ENCODE measurements at regions not wholly inside any gene's neighbourhood (a gene's known extent, or its start where the extent isn't known, plus 50 kb on each side); places are given as distances from the start of the nearest gene placed in this dataset.

- no peaks in the 10 kb centered on the region for H4K20me1 ChIP-seq (replicated peaks; ENCODE audit: control insufficient read depth, extremely low read depth, insufficient read depth, low read length)
- H3K9me1 ChIP-seq (replicated peaks; ENCODE audit: control insufficient read depth, extremely low read depth, insufficient read depth, low read length) = no peaks in the 10 kb centered on the region
- no peak overlapping the region for H3K27ac ChIP-seq (ENCODE audit: insufficient read depth, low read depth, low read length)
- intact Hi-C loops (cut with micrococcal nuclease) (no loop called here), dilution Hi-C loops (cut with MboI; ENCODE audit: extremely low pct_ligation_motif_present, low sequenced_read_pairs) (no loop called here)
- no peak overlapping the region for H2AFZ ChIP-seq (ENCODE audit: low read depth, low read length)
- CTCF ChIA-PET = interaction anchor here (0.6 to 3.2 kb wide), 19 partner anchors 10 to 1471 kb away, joined by 3 to 39 read pairs (median 4); no protein-coding TSS in a partner anchor
- peak; percentile 11 for DNase-seq (ENCODE audit: low read depth, low spot score)
- no peaks in the 10 kb centered on the region for H3K79me2 ChIP-seq (ENCODE audit: control insufficient read depth, insufficient read depth, low read length)
- POLR2A ChIA-PET = no interaction called here
- peak; percentile 14 to 47 for TF ChIP-seq CTCF (IDR thresholded peaks at IDR 0.05; ENCODE audit: extremely low read depth in 1 of 2, insufficient read depth in 1 of 2, low read depth in 1 of 2, low read length in 2 of 2)
- no peak for TF ChIP-seq POLR2A (IDR thresholded peaks at IDR 0.05; ENCODE audit: low read depth, low read length)
- H3K27me3 ChIP-seq (ENCODE audit: control insufficient read depth in 2 of 2, insufficient read depth in 2 of 2, low read length in 2 of 2) = no peaks in the 10 kb centered on the region
- H3K36me3 ChIP-seq (ENCODE audit: control insufficient read depth in 2 of 2, extremely low read depth in 1 of 2, insufficient read depth in 2 of 2, low read length in 2 of 2) = no peaks in the 10 kb centered on the region
- H3K4me1 ChIP-seq (ENCODE audit: control insufficient read depth, extremely low read depth, insufficient read depth, low read length) = no peaks in the 10 kb centered on the region
- H3K4me2 ChIP-seq (ENCODE audit: insufficient read depth, low read length) = no peak overlapping the region
- no TSS peak for BruUV-seq (replicated peaks)
- no peak overlapping the region for H3K4me3 ChIP-seq (replicated peaks in 1 of 3; ENCODE audit: insufficient read depth in 1 of 3, low read depth in 1 of 3, low read length in 3 of 3)
- FAIRE-seq = peak; percentile 31
- no peaks in the 10 kb centered on the region for H3K9me3 ChIP-seq (replicated peaks; ENCODE audit: control insufficient read depth, insufficient read depth, low read length)
- H3K9ac ChIP-seq (replicated peaks; ENCODE audit: extremely low read depth, insufficient read depth, low read length) = no peak overlapping the region
Measured at GRCh38 chr18:27608742-27609141, 423.6 kb upstream of the CHST9 start.

- H3K4me2 ChIP-seq (ENCODE audit: insufficient read depth, low read length) = no peak overlapping the region
- ChIA-PET POLR2A (no interaction called here), CTCF (interaction anchor here (0.6 to 3.2 kb wide), 12 partner anchors 10 to 1301 kb away, joined by 3 to 39 read pairs (median 6); no protein-coding TSS in a partner anchor)
- intact Hi-C loops (cut with micrococcal nuclease) (no loop called here), dilution Hi-C loops (cut with MboI; ENCODE audit: extremely low pct_ligation_motif_present, low sequenced_read_pairs) (no loop called here)
- no peaks in the 10 kb centered on the region for H4K20me1 ChIP-seq (replicated peaks; ENCODE audit: control insufficient read depth, extremely low read depth, insufficient read depth, low read length)
- H3K79me2 ChIP-seq (ENCODE audit: control insufficient read depth, insufficient read depth, low read length) = no peaks in the 10 kb centered on the region
- no peaks in the 10 kb centered on the region for H3K9me3 ChIP-seq (replicated peaks; ENCODE audit: control insufficient read depth, insufficient read depth, low read length)
- no peaks in the 10 kb centered on the region for H3K27me3 ChIP-seq (ENCODE audit: control insufficient read depth in 2 of 2, insufficient read depth in 2 of 2, low read length in 2 of 2)
- TF ChIP-seq JUN (IDR thresholded peaks at IDR 0.05; ENCODE audit: borderline replicate concordance, insufficient read depth, insufficient read length, low read depth) (no peak), POLR2A (IDR thresholded peaks at IDR 0.05; ENCODE audit: low read depth, low read length) (no peak), CTCF (IDR thresholded peaks at IDR 0.05; ENCODE audit: extremely low read depth in 1 of 2, insufficient read depth in 1 of 2, low read depth in 1 of 2, low read length in 2 of 2) (no peak), MYC (IDR thresholded peaks at IDR 0.05; ENCODE audit: low read depth, low read length) (no peak), EZH2 (IDR thresholded peaks at IDR 0.05; ENCODE audit: borderline replicate concordance, low read depth, low read length, severe bottlenecking) (no peak), POLR2AphosphoS5 (IDR thresholded peaks at IDR 0.05; ENCODE audit: insufficient read depth, low read depth, low read length) (no peak), FOS (IDR thresholded peaks at IDR 0.05; ENCODE audit: borderline replicate concordance, insufficient read depth, low read length) (no peak)
- TF ChIP-seq, protein P1, sequence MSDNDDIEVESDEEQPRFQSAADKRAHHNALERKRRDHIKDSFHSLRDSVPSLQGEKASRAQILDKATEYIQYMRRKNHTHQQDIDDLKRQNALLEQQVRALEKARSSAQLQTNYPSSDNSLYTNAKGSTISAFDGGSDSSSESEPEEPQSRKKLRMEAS (IDR thresholded peaks at IDR 0.05; ENCODE audit: insufficient read depth, insufficient read length) = no peak
- H3K4me3 ChIP-seq (replicated peaks in 1 of 3; ENCODE audit: insufficient read depth in 1 of 3, low read depth in 1 of 3, low read length in 3 of 3) = no peak overlapping the region
- FAIRE-seq (no peak), DNase-seq (ENCODE audit: low read depth, low spot score) (no peak)
- no TSS peak for BruUV-seq (replicated peaks)
- no peak overlapping the region for H2AFZ ChIP-seq (ENCODE audit: low read depth, low read length)
- H3K9ac ChIP-seq (replicated peaks; ENCODE audit: extremely low read depth, insufficient read depth, low read length) = no peak overlapping the region
- no peaks in the 10 kb centered on the region for H3K36me3 ChIP-seq (ENCODE audit: control insufficient read depth in 2 of 2, extremely low read depth in 1 of 2, insufficient read depth in 2 of 2, low read length in 2 of 2)
- no peaks in the 10 kb centered on the region for H3K4me1 ChIP-seq (ENCODE audit: control insufficient read depth, extremely low read depth, insufficient read depth, low read length)
- H3K9me1 ChIP-seq (replicated peaks; ENCODE audit: control insufficient read depth, extremely low read depth, insufficient read depth, low read length) = no peaks in the 10 kb centered on the region
- H3K27ac ChIP-seq (ENCODE audit: insufficient read depth, low read depth, low read length) = no peak overlapping the region
Measured at GRCh38 chr18:27608174-27608573, 423.1 kb upstream of the CHST9 start.
